HEK293 (cell line): ENCODE measurements at regions not wholly inside any gene's neighbourhood (a gene's known extent, or its start where the extent isn't known, plus 50 kb on each side); places are given as distances from the start of the nearest gene placed in this dataset.

Source experiments
- CTCF ChIA-PET: fragments of 350-600 bp; formaldehyde crosslinking; extraction: SDS; loops from one replicate; lab custom pipeline; 2021; ENCODE audit warnings: antibody characterized with exemption; lab: Yijun Ruan, JAX
- POLR2A ChIA-PET: fragments of 300-600 bp; formaldehyde crosslinking; extraction: SDS; loops from one replicate; lab custom pipeline; 2020; ENCODE audit warnings: antibody characterized with exemption, inconsistent platforms; lab: Yijun Ruan, JAX
- H3K27ac ChIP-seq: fragments of 200-500 bp; sonication (Bioruptor generic); 2 replicates; pipeline ENCODE4 v1.5.1; 2014; ENCODE audit warnings: low read depth, low read length, control low read depth, inconsistent platforms; ENCODE audit errors: extremely low read depth
- H3K36me3 ChIP-seq, 2 experiments: fragments of 200-500 bp in 1 of 2; sonication (Bioruptor generic) in 1 of 2; 1 replicate in 1 of 2; 2 replicates in 1 of 2; pipeline ENCODE4 v1.5.1; 2014 to 2017; ENCODE audit warnings: inconsistent platforms in 2 of 2, low read length in 2 of 2; ENCODE audit not compliant: control insufficient read depth in 2 of 2, insufficient read depth in 1 of 2
- H3K4me1 ChIP-seq: fragments of 200-500 bp; sonication (Bioruptor generic); 2 replicates; pipeline ENCODE4 v1.5.1; 2014; ENCODE audit warnings: mild to moderate bottlenecking, low read length, inconsistent platforms; ENCODE audit not compliant: control insufficient read depth, insufficient read depth
- H3K4me3 ChIP-seq: 2 replicates; pipeline ENCODE4 v1.5.1; 2011; ENCODE audit warnings: low read depth, mild to moderate bottlenecking, control low read depth, low read length, moderate library complexity
- H3K9me3 ChIP-seq: fragments of 200-500 bp; sonication (Bioruptor generic); 2 replicates; pipeline ENCODE4 v1.5.1; 2014; ENCODE audit warnings: low read depth, low read length, inconsistent platforms; ENCODE audit not compliant: control insufficient read depth, insufficient read depth
- GLIS1 ChIP-seq: fragments of 450-650 bp; formaldehyde crosslinking; IDR thresholded peaks from 2 replicates; pipeline ENCODE4 v1.5.1; 2016; ENCODE audit warnings: missing biosample characterization, missing genetic modification characterization
- KLF7 ChIP-seq: fragments of 450-650 bp; formaldehyde crosslinking; IDR thresholded peaks from 2 replicates; pipeline ENCODE4 v1.5.1; 2016; ENCODE audit warnings: missing biosample characterization, missing genetic modification characterization, borderline replicate concordance
- PRDM10 ChIP-seq: fragments of 450-650 bp; formaldehyde crosslinking; IDR thresholded peaks from 2 replicates; pipeline ENCODE4 v1.5.1; 2016; ENCODE audit warnings: missing biosample characterization, missing genetic modification characterization
- REPIN1 ChIP-seq: fragments of 450-650 bp; formaldehyde crosslinking; IDR thresholded peaks from 2 replicates; pipeline ENCODE4 v1.5.1; 2017; ENCODE audit warnings: missing biosample characterization, missing genetic modification characterization, low read depth
- REST ChIP-seq: fragments of 450-650 bp; formaldehyde crosslinking; IDR thresholded peaks from 2 replicates; pipeline ENCODE4 v1.5.1; 2016; ENCODE audit warnings: missing biosample characterization, missing genetic modification characterization
- SP7 ChIP-seq: fragments of 450-650 bp; formaldehyde crosslinking; IDR thresholded peaks from 2 replicates; pipeline ENCODE4 v1.5.1; 2016; ENCODE audit warnings: missing biosample characterization, missing genetic modification characterization
- TRIM28 ChIP-seq: IDR thresholded peaks from 2 replicates; pipeline ENCODE4 v1.6.1; 2011; ENCODE audit warnings: low read length, control low read depth, borderline replicate concordance
- ZBTB7A ChIP-seq: fragments of 450-650 bp; formaldehyde crosslinking; IDR thresholded peaks from 2 replicates; pipeline ENCODE4 v1.5.1; 2016; ENCODE audit warnings: low read depth, missing biosample characterization, missing genetic modification characterization
- ZNF10 ChIP-seq: fragments of 450-650 bp; formaldehyde crosslinking; IDR thresholded peaks from 2 replicates; pipeline ENCODE4 v1.5.1; 2017; ENCODE audit warnings: missing biosample characterization, missing genetic modification characterization
- ZNF223 ChIP-seq: fragments of 450-650 bp; formaldehyde crosslinking; IDR thresholded peaks from 2 replicates; pipeline ENCODE4 v1.5.1; 2016; ENCODE audit warnings: missing biosample characterization, missing genetic modification characterization
- ZNF266 ChIP-seq: fragments of 450-650 bp; formaldehyde crosslinking; IDR thresholded peaks from 2 replicates; pipeline ENCODE4 v1.5.1; 2016; ENCODE audit warnings: missing biosample characterization, missing genetic modification characterization, low read depth
- ZNF311 ChIP-seq: fragments of 450-650 bp; formaldehyde crosslinking; IDR thresholded peaks from 2 replicates; pipeline ENCODE4 v1.5.1; 2017; ENCODE audit warnings: missing biosample characterization, missing genetic modification characterization, borderline replicate concordance
- ZNF37A ChIP-seq: fragments of 450-650 bp; IDR thresholded peaks from 2 replicates; pipeline ENCODE4 v1.5.1; 2018; ENCODE audit warnings: missing biosample characterization, missing genetic modification characterization
- ZNF391 ChIP-seq: fragments of 450-650 bp; formaldehyde crosslinking; IDR thresholded peaks from 2 replicates; pipeline ENCODE4 v1.5.1; 2016; ENCODE audit warnings: low read depth, missing biosample characterization, missing genetic modification characterization, borderline replicate concordance
- ZNF394 ChIP-seq: fragments of 450-650 bp; formaldehyde crosslinking; IDR thresholded peaks from 2 replicates; pipeline ENCODE4 v1.5.1; 2016; ENCODE audit warnings: missing biosample characterization, missing genetic modification characterization, mild to moderate bottlenecking, moderate library complexity, borderline replicate concordance
- ZNF48 ChIP-seq: fragments of 450-650 bp; formaldehyde crosslinking; IDR thresholded peaks from 2 replicates; pipeline ENCODE4 v1.5.1; 2016; ENCODE audit warnings: missing biosample characterization, missing genetic modification characterization
- ZNF510 ChIP-seq: fragments of 450-650 bp; formaldehyde crosslinking; IDR thresholded peaks from 2 replicates; pipeline ENCODE4 v1.5.1; 2018; ENCODE audit warnings: mild to moderate bottlenecking, missing genetic modification characterization, missing biosample characterization; ENCODE audit not compliant: insufficient replicate concordance
- ZNF529 ChIP-seq: fragments of 450-650 bp; formaldehyde crosslinking; IDR thresholded peaks from 2 replicates; pipeline ENCODE4 v1.5.1; 2017; ENCODE audit warnings: missing genetic modification characterization, missing biosample characterization; ENCODE audit not compliant: insufficient replicate concordance
- ZNF548 ChIP-seq: fragments of 450-650 bp; formaldehyde crosslinking; IDR thresholded peaks from 2 replicates; pipeline ENCODE4 v1.5.1; 2016; ENCODE audit warnings: missing biosample characterization, missing genetic modification characterization
- ZNF600 ChIP-seq: fragments of 450-650 bp; formaldehyde crosslinking; IDR thresholded peaks from 2 replicates; pipeline ENCODE4 v1.5.1; 2016; ENCODE audit warnings: missing biosample characterization, missing genetic modification characterization
- ZNF837 ChIP-seq: fragments of 450-650 bp; formaldehyde crosslinking; IDR thresholded peaks from 2 replicates; pipeline ENCODE4 v1.5.1; 2016; ENCODE audit warnings: missing biosample characterization, missing genetic modification characterization

- TF ChIP-seq PRDM10 (tag by site-specific recombination) (no peak), ZNF10 (no peak), ZNF510 (tag by site-specific recombination) (no peak), ZNF600 (no peak), SP7 (tag by site-specific recombination) (no peak), REPIN1 (tag by site-specific recombination) (no peak), ZNF529 (tag by site-specific recombination) (no peak), ZBTB7A (tag by site-specific recombination) (no peak), TRIM28 (no peak), ZNF266 (no peak), ZNF223 (tag by site-specific recombination) (no peak), ZNF37A (no peak), ZNF394 (tag by site-specific recombination) (no peak)
These were observed 758.4 kb downstream of the FLRT2 start (continued) for GRCh38 chr14:86288336-86288735.

GRCh38 chr14:86279405-86279804 lies 749.5 kb downstream of the FLRT2 start:
- H3K27ac ChIP-seq: no peak overlapping the region
- TF ChIP-seq ZNF837 (tag by site-specific recombination): no peak
- TF ChIP-seq, all 188 proteins: peak for 0
- Histone ChIP-seq H3K36me3 (no peaks in the 10 kb centered on the region), H3K9me3 (no peaks in the 10 kb centered on the region), H3K4me1 (no peaks in the 10 kb centered on the region), H3K4me3 (no peak overlapping the region)
- ChIA-PET CTCF (no interaction called here), POLR2A (no interaction called here)

GRCh38 chr14:86257973-86258372 lies 728.0 kb downstream of the FLRT2 start:
- H3K4me3 ChIP-seq: no peak overlapping the region
- ChIA-PET CTCF (no interaction called here), POLR2A (no interaction called here)
- H3K9me3 ChIP-seq: no peaks in the 10 kb centered on the region
- no peak overlapping the region for H3K27ac ChIP-seq
- H3K36me3 ChIP-seq: no peaks in the 10 kb centered on the region
- no peaks in the 10 kb centered on the region for H3K4me1 ChIP-seq
- TF ChIP-seq ZNF391: no peak
- TF ChIP-seq ZNF548: no peak
- TF ChIP-seq ZNF311 (tag by site-specific recombination): no peak
- no peak for TF ChIP-seq KLF7
- TF ChIP-seq REST (tag by site-specific recombination): no peak
- TF ChIP-seq GLIS1 (tag by site-specific recombination): no peak
- no peak for TF ChIP-seq ZNF48 (tag by site-specific recombination)
